BLaER1 (cell line): ENCODE measurements at regions not wholly inside any gene's neighbourhood (a gene's known extent, or its start where the extent isn't known, plus 50 kb on each side); places are given as distances from the start of the nearest gene placed in this dataset.

Experiments used
- H3K27ac ChIP-seq: shearing (Covaris generic); formaldehyde crosslinking; 2 replicates; pipeline ENCODE4 v1.8.1; 2022
- H3K27me3 ChIP-seq: shearing (Covaris generic); formaldehyde crosslinking; 2 replicates; pipeline ENCODE4 v1.8.1; 2022
- H3K36me3 ChIP-seq: shearing (Covaris generic); formaldehyde crosslinking; 2 replicates; pipeline ENCODE4 v1.8.1; 2022
- H3K4me1 ChIP-seq: shearing (Covaris generic); formaldehyde crosslinking; 2 replicates; pipeline ENCODE4 v1.8.1; 2022
- H3K4me2 ChIP-seq: shearing (Covaris generic); formaldehyde crosslinking; 2 replicates; pipeline ENCODE4 v1.8.1; 2022
- H3K4me3 ChIP-seq: shearing (Covaris generic); formaldehyde crosslinking; 2 replicates; pipeline ENCODE4 v1.8.1; 2022
- H3K9ac ChIP-seq: shearing (Covaris generic); formaldehyde crosslinking; 2 replicates; pipeline ENCODE4 v1.8.1; 2022
- H3K9me3 ChIP-seq: shearing (Covaris generic); formaldehyde crosslinking; 2 replicates; pipeline ENCODE4 v1.8.1; 2022
- H4K20me1 ChIP-seq: shearing (Covaris generic); formaldehyde crosslinking; 2 replicates; pipeline ENCODE4 v1.8.1; 2022
- Cebpa-rat ChIP-seq: shearing (Covaris generic); IDR thresholded peaks from 2 replicates; pipeline ENCODE4 v1.8.1; 2022

DNA sequence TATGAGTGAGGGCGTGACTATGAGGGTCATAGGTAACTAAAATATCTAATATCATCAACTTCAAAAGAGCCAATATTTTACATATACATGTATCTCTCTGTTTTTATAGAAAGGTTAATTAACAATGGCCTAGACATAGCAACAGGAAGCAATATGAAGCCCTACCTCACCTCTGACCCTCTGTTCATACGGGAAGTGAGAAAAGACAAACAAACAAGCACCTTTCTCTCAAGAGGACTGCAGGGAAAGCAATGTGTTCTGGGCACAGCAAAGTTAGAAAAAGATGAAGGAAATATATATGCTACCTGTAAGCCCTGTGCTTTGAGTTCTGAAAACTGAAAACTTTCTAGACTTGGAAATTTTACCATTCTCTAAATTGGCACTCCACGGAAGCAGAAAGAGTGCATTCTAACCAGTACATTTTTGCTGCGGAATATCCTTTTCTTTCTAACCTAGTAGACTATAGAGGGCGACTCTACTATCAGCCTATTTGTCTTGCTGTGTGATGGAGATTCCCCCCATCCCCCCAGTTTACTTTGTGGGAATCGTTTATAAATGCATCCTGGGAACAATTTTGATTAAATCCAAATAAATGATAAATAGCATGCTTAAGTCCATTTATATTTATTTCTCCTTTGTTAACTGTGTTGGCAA lies 830.4 kb upstream of the FAT3 start:
- Histone ChIP-seq H3K4me3 (no peak overlapping the region), H3K4me1 (no peaks in the 10 kb centered on the region), H3K9ac (no peak overlapping the region), H3K36me3 (no peaks in the 10 kb centered on the region), H4K20me1 (no peaks in the 10 kb centered on the region), H3K4me2 (no peak overlapping the region), H3K27ac (no peak overlapping the region), H3K9me3 (no peaks in the 10 kb centered on the region), H3K27me3 (no peaks in the 10 kb centered on the region)
- no peak for TF ChIP-seq Cebpa-rat

DNA sequence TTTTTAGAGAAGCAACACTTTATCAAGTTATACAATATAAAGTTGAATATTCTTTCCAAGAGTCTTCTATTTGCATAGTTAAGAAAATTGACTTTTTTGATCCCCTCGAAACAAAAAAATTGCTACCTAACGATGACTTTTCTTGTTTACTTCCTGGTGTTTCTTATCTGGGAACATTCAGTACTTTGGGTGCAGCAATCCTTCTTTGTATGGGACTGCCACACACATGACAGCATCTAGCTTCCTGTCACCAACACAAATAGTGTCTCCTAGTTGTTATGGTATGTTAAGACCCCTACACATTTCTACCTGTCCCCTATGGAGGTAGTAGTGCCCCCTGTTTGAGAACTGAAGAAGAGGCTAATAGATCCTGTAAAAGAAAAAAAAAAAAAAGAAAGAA lies 841.7 kb upstream of the FAT3 start:
- no peaks in the 10 kb centered on the region for H4K20me1 ChIP-seq
- H3K27me3 ChIP-seq = no peaks in the 10 kb centered on the region
- TF ChIP-seq Cebpa-rat = no peak
- H3K4me1 ChIP-seq = no peaks in the 10 kb centered on the region
- no peak overlapping the region for H3K4me2 ChIP-seq
- H3K36me3 ChIP-seq = no peaks in the 10 kb centered on the region
- H3K27ac ChIP-seq = no peak overlapping the region
- H3K9ac ChIP-seq = no peak overlapping the region
- H3K9me3 ChIP-seq = no peaks in the 10 kb centered on the region
- no peak overlapping the region for H3K4me3 ChIP-seq

DNA sequence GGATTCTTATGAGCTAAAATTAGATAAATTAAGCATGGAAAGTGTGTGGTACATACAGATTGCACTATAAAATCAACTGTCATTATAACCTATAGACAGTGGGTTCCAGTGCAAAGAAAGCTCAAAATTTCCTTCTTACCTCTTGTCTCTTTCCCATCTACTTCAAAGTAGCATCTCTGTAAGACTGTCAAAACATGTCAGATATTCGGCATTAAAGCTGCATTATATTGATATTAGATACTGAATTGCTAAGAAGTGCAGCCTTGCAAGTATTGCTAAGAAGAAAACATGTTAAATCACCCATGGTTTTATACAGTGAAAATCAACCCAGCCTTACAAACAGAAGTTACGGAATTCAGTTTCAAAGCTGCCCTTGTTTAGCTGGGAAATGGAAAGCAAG lies 849.8 kb upstream of the FAT3 start:
- no peak overlapping the region for H3K4me3 ChIP-seq
- H4K20me1 ChIP-seq = no peaks in the 10 kb centered on the region
- TF ChIP-seq Cebpa-rat = no peak
- no peaks in the 10 kb centered on the region for H3K9me3 ChIP-seq
- no peak overlapping the region for H3K4me2 ChIP-seq
- no peaks in the 10 kb centered on the region for H3K36me3 ChIP-seq
- H3K4me1 ChIP-seq = no peaks in the 10 kb centered on the region
- H3K9ac ChIP-seq = no peak overlapping the region
- no peaks in the 10 kb centered on the region for H3K27me3 ChIP-seq
- no peak overlapping the region for H3K27ac ChIP-seq

GRCh38 chr11:91373497-91373896 lies 851.1 kb upstream of the FAT3 start:
- H4K20me1 ChIP-seq = no peaks in the 10 kb centered on the region
- no peak overlapping the region for H3K4me2 ChIP-seq
- no peak overlapping the region for H3K27ac ChIP-seq
- H3K27me3 ChIP-seq = no peaks in the 10 kb centered on the region
- H3K9me3 ChIP-seq = no peaks in the 10 kb centered on the region
- H3K36me3 ChIP-seq = no peaks in the 10 kb centered on the region
- TF ChIP-seq Cebpa-rat = no peak
- no peaks in the 10 kb centered on the region for H3K4me1 ChIP-seq
- no peak overlapping the region for H3K4me3 ChIP-seq
- H3K9ac ChIP-seq = no peak overlapping the region

DNA sequence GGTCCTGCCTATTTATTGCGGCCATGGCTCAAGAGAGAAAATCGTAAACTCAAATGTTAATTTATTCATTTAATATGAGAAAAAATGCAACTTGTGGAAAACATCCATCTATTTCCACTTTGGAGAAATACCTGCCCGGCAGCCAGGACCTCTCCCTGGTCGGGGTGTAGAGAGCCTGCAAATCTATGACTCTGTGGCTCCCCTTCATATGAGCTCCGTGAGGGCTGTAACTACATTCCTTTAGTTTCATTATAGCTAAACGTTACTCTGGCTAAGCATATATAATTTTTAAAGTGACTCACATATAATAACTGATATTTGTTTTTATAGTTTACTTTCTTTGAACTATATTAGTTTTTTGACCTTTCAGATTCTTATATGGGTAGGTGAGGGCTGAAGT lies 857.8 kb upstream of the FAT3 start:
- Histone ChIP-seq H3K4me3 (no peak overlapping the region), H4K20me1 (no peaks in the 10 kb centered on the region), H3K27me3 (no peaks in the 10 kb centered on the region), H3K9me3 (no peaks in the 10 kb centered on the region), H3K4me1 (no peaks in the 10 kb centered on the region), H3K9ac (no peak overlapping the region), H3K4me2 (no peak overlapping the region), H3K36me3 (no peaks in the 10 kb centered on the region), H3K27ac (no peak overlapping the region)
- TF ChIP-seq Cebpa-rat = no peak

GRCh38 chr11:91365986-91366585 lies 858.5 kb upstream of the FAT3 start:
- Histone ChIP-seq H3K9me3 (no peaks in the 10 kb centered on the region), H3K27ac (no peak overlapping the region), H3K4me3 (no peak overlapping the region), H3K9ac (no peak overlapping the region), H3K4me1 (no peaks in the 10 kb centered on the region), H4K20me1 (no peaks in the 10 kb centered on the region), H3K27me3 (no peaks in the 10 kb centered on the region), H3K4me2 (no peak overlapping the region), H3K36me3 (no peaks in the 10 kb centered on the region)
- TF ChIP-seq Cebpa-rat = no peak

DNA sequence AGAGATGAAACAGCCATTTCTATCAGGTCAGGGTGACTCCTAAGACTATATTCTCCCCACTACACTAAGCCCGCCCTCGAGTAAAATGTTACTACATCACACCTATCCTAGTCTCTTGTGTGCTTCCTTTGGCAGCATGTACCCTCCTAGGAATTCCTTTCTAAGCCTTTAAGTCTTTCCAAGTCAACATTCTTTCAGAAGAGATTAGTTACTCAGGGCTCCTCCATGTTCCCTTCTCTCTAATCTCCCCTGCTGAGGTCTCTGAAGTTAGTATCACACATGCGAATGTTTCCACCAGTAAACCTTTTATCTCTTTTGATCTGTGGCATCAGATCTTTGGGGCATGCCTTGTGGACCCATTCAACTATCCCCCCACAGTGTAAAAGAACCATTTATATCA lies 873.7 kb upstream of the FAT3 start:
- no peaks in the 10 kb centered on the region for H3K27me3 ChIP-seq
- H3K36me3 ChIP-seq = no peaks in the 10 kb centered on the region
- H4K20me1 ChIP-seq = no peaks in the 10 kb centered on the region
- no peaks in the 10 kb centered on the region for H3K4me1 ChIP-seq
- H3K4me3 ChIP-seq = no peak overlapping the region
- H3K9ac ChIP-seq = no peak overlapping the region
- H3K9me3 ChIP-seq = no peaks in the 10 kb centered on the region
- no peak overlapping the region for H3K4me2 ChIP-seq
- TF ChIP-seq Cebpa-rat = no peak
- H3K27ac ChIP-seq = no peak overlapping the region

GRCh38 chr11:91326751-91327150 lies 897.9 kb upstream of the FAT3 start:
- TF ChIP-seq Cebpa-rat = no peak

DNA sequence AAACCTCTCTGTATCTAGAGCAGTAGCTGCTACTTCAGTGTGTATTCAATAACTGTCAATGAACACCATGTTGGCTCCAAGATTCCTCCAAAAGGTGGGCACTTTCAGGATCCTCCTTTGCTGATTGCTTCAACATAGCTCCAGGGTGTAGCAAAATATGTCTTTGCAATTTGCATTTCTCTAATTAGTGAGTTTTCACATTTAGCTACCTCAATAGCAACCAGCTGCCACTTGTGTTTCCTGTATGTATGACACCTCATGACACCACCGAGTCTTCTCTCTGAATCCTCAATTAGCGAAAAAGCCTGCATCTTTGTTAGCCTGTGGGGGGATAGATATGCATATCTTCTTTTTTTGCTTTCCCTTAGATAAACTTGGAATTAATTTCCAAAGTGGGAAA lies 898.3 kb upstream of the FAT3 start:
- Histone ChIP-seq H3K9ac (no peak overlapping the region), H3K4me3 (no peak overlapping the region), H3K27me3 (no peaks in the 10 kb centered on the region), H3K27ac (no peak overlapping the region), H4K20me1 (no peaks in the 10 kb centered on the region), H3K9me3 (no peaks in the 10 kb centered on the region; the same call in 1 of the 2 replicates), H3K36me3 (no peaks in the 10 kb centered on the region), H3K4me2 (no peak overlapping the region), H3K4me1 (no peaks in the 10 kb centered on the region)
- no peak for TF ChIP-seq Cebpa-rat

More at GRCh38 chr11:91326751-91327150, 897.9 kb upstream of the FAT3 start:
- Histone ChIP-seq H3K9ac (no peak overlapping the region), H3K4me2 (no peak overlapping the region), H3K36me3 (no peaks in the 10 kb centered on the region), H3K9me3 (no peaks in the 10 kb centered on the region; the same call in 1 of the 2 replicates), H3K27me3 (no peaks in the 10 kb centered on the region), H4K20me1 (no peaks in the 10 kb centered on the region), H3K27ac (no peak overlapping the region), H3K4me3 (no peak overlapping the region), H3K4me1 (no peaks in the 10 kb centered on the region)

DNA sequence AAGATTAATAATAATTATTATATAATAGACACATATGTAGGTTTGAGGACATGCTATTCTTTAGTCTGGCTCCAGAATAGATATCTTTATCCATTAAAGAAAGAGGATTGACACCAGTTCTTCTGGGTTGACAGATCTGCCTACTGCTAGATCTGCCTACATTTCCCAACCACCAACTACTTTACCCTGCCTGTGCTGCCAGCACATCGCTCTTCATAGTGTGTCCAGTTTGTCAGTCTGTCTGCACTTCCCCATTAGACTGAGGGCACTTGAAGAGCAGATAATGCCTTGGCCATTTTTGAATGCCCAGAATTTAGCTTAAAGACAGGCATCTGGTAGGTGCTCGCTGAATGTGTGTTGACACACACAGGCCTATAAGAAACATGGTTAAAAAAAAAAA lies 910.1 kb upstream of the FAT3 start:
- TF ChIP-seq Cebpa-rat = no peak
- Histone ChIP-seq H3K27me3 (no peaks in the 10 kb centered on the region), H3K27ac (no peak overlapping the region), H3K9me3 (no peaks in the 10 kb centered on the region), H3K4me1 (no peaks in the 10 kb centered on the region), H3K4me3 (no peak overlapping the region), H4K20me1 (no peaks in the 10 kb centered on the region), H3K4me2 (no peak overlapping the region), H3K36me3 (no peaks in the 10 kb centered on the region), H3K9ac (no peak overlapping the region)
